ENCODE measurements at regions not wholly inside any gene's neighbourhood (a gene's known extent, or its start where the extent isn't known, plus 50 kb on each side); places are given as distances from the start of the nearest gene placed in this dataset.

- no peaks in the 10 kb centered on the region for H4K20me1 ChIP-seq (ENCODE audit: control insufficient read depth, insufficient read depth, insufficient read length)
Observed at GRCh38 chrX:39675162-39675553, 422.6 kb downstream of the BCOR start.

More at GRCh38 chrX:39675162-39675553, 422.6 kb downstream of the BCOR start:
- H2BK120ac ChIP-seq (ENCODE audit: low read depth, low read length, poor library complexity, severe bottlenecking): no peak overlapping the region
- H3K4ac ChIP-seq (ENCODE audit: low read depth, low read length): no peak overlapping the region
- no CpG with 5 or more reads among the region's 6 CpGs for WGBS (ENCODE audit: extremely low coverage, insufficient read length, low lambda C conversion rate)
- no peak overlapping the region for H3K18ac ChIP-seq (ENCODE audit: insufficient read length, low read depth, low read length)
- no peaks in the 10 kb centered on the region for H3K79me2 ChIP-seq (ENCODE audit: insufficient read depth, low read length)
- DNase-seq: no peak
- H2BK12ac ChIP-seq (ENCODE audit: insufficient read length, low read depth, low read length): no peak overlapping the region
- H3K14ac ChIP-seq (ENCODE audit: insufficient read depth, low read length): no peak overlapping the region
- Mint-ChIP-seq H3K9me3 (peaks cover 67 to 72% of the 10 kb centered on the region in 2 experiments), H3K4me3 (no peak overlapping the region), H3K27me3 (ENCODE audit: low read depth) (peaks cover 11% of the 10 kb centered on the region; the same call in 1 of the 2 replicates), H3K4me1 (peaks cover 5 to 8% of the 10 kb centered on the region in 2 experiments; a peak in 3 of 4 replicates), H3K27ac (no peak overlapping the region), H3K36me3 (ENCODE audit: insufficient read depth in 1 of 3, low read depth in 3 of 3) (peaks cover 2 to 13% (median 3%) of the 10 kb centered on the region in 3 experiments)
- no peaks in the 10 kb centered on the region for H3K79me1 ChIP-seq (ENCODE audit: insufficient read depth, low read depth, low read length, poor library complexity, severe bottlenecking)
- no peak overlapping the region for H2AFZ ChIP-seq (ENCODE audit: low read length)
- H3K56ac ChIP-seq (ENCODE audit: insufficient read length, low read depth, low read length): no peak overlapping the region
- no peak overlapping the region for H3K27ac ChIP-seq (ENCODE audit: insufficient read length, low read depth, low read length)
- H4K91ac ChIP-seq (ENCODE audit: insufficient read length, low read depth, low read length): no peak overlapping the region
- no peaks in the 10 kb centered on the region for H3K27me3 ChIP-seq (ENCODE audit: insufficient read depth, low read length)
- no peaks in the 10 kb centered on the region for H3K9me3 ChIP-seq (ENCODE audit: control insufficient read depth, low read depth, low read length)
- no peaks in the 10 kb centered on the region for H3K23me2 ChIP-seq (ENCODE audit: insufficient read length, low read depth, low read length, poor library complexity, severe bottlenecking)
- TF ChIP-seq, protein P1, sequence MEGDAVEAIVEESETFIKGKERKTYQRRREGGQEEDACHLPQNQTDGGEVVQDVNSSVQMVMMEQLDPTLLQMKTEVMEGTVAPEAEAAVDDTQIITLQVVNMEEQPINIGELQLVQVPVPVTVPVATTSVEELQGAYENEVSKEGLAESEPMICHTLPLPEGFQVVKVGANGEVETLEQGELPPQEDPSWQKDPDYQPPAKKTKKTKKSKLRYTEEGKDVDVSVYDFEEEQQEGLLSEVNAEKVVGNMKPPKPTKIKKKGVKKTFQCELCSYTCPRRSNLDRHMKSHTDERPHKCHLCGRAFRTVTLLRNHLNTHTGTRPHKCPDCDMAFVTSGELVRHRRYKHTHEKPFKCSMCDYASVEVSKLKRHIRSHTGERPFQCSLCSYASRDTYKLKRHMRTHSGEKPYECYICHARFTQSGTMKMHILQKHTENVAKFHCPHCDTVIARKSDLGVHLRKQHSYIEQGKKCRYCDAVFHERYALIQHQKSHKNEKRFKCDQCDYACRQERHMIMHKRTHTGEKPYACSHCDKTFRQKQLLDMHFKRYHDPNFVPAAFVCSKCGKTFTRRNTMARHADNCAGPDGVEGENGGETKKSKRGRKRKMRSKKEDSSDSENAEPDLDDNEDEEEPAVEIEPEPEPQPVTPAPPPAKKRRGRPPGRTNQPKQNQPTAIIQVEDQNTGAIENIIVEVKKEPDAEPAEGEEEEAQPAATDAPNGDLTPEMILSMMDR (conservative IDR thresholded peaks at IDR 0.05): no peak
- H2BK20ac ChIP-seq (ENCODE audit: low read depth, low read length, poor library complexity, severe bottlenecking): no peak overlapping the region
- no peak overlapping the region for H3K4me2 ChIP-seq (ENCODE audit: insufficient read depth, insufficient read length, low read length)
- H3T11ph ChIP-seq (ENCODE audit: low read length): no peak overlapping the region
- H3K23ac ChIP-seq (ENCODE audit: insufficient read length, low read depth, low read length): no peak overlapping the region
- no peak overlapping the region for H2BK15ac ChIP-seq (ENCODE audit: low read depth, low read length)
- H2BK5ac ChIP-seq (ENCODE audit: insufficient read length, low read length): no peak overlapping the region
- no peak overlapping the region for H4K8ac ChIP-seq (replicated peaks; ENCODE audit: insufficient read length, low read depth, low read length)
- H4K5ac ChIP-seq (ENCODE audit: insufficient read length, low read depth, low read length): no peak overlapping the region
- H3K9ac ChIP-seq (ENCODE audit: extremely low read depth, insufficient read length, low read length): no peak overlapping the region
- H3K4me1 ChIP-seq (ENCODE audit: insufficient read depth, low read length): peaks cover 4% of the 10 kb centered on the region; the same call in 1 of the 2 replicates
- H2AK5ac ChIP-seq (ENCODE audit: insufficient read length, low read length): no peak overlapping the region

All from H9 (cell line).